Nephron progenitor cell (in vitro differentiated cells): ENCODE measurements at regions not wholly inside any gene's neighbourhood (a gene's known extent, or its start where the extent isn't known, plus 50 kb on each side); places are given as distances from the start of the nearest gene placed in this dataset.

Experiments
- DNase-seq: peaks from one replicate; pipeline ENCODE4 v3.0.0; 2021
- H3K27ac Mint-ChIP-seq: 2 replicates; pipeline ENCODE4 v1.8.0; 2021; ENCODE audit warnings: mild to moderate bottlenecking, moderate library complexity, mixed read lengths
- H3K27me3 Mint-ChIP-seq: 2 replicates; pipeline ENCODE4 v1.8.0; 2021; ENCODE audit warnings: mild to moderate bottlenecking, low read depth, mixed read lengths; ENCODE audit not compliant: poor library complexity
- H3K36me3 Mint-ChIP-seq: 2 replicates; pipeline ENCODE4 v1.8.0; 2021; ENCODE audit warnings: low read depth, mixed read lengths
- H3K4me1 Mint-ChIP-seq: 2 replicates; pipeline ENCODE4 v1.8.0; 2021; ENCODE audit warnings: mixed read lengths
- H3K4me3 Mint-ChIP-seq: 2 replicates; pipeline ENCODE4 v1.8.0; 2021; ENCODE audit warnings: mild to moderate bottlenecking, moderate library complexity, mixed read lengths
- H3K9me3 Mint-ChIP-seq: 2 replicates; pipeline ENCODE4 v1.8.0; 2021; ENCODE audit warnings: mild to moderate bottlenecking, moderate library complexity, mixed read lengths
- TF ChIP-seq, protein P1 (sequence below): fragments of 200-600 bp; sonication (generic); IDR thresholded peaks from 2 replicates; pipeline ENCODE4 v1.5.0; 2021; ENCODE audit warnings: antibody characterized with exemption

DNA sequence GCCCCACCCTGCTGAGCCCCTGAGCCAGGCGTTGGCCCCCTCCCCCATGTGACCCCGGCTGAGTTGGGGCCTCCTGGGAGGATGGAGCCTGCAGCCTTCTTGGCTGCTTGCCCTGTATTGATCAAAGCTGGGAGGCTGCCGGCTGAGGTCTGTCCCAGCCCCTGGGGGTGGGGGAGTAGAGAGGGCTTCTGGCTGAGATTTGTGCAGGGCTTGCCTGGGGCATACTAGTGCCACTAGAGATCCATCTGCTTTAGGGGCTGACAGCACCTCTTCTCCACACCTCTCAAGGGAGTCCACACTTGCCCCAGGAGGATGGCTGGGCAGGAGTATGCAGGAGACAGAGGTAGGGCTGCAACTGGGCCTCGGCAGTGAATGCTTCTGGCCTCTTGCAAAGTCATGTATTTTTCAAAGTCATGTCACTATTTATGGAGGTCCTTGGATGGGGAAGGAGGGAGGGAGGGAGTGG lies 53.6 kb upstream of the SSBP3 start:
- DNase-seq = no peak
- H3K4me1 Mint-ChIP-seq = peaks cover 77% of the 10 kb centered on the region

DNA sequence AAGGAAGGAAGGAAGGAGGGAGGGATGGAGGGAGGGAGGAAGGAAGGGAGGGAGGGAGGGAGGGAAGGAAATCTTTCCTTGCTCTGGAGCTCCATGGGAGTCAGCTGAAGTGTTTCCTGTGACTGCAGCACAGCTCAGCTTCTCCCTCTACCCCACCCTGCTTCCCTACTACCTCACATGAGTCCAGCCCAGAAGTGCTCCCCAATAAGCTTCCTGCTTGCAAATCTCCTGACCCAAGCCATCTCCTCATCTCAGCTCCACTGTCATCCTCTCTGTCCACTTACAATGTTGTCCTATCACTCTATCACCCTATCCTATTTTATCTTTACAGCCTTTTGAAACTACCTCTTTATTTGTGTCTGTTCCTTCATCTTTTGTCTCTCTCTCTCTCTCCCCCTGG lies 52.9 kb upstream of the SSBP3 start:
- no peak for DNase-seq

More for the DNA sequence above, 53.6 kb upstream of the SSBP3 start:
- TF ChIP-seq, protein P1, sequence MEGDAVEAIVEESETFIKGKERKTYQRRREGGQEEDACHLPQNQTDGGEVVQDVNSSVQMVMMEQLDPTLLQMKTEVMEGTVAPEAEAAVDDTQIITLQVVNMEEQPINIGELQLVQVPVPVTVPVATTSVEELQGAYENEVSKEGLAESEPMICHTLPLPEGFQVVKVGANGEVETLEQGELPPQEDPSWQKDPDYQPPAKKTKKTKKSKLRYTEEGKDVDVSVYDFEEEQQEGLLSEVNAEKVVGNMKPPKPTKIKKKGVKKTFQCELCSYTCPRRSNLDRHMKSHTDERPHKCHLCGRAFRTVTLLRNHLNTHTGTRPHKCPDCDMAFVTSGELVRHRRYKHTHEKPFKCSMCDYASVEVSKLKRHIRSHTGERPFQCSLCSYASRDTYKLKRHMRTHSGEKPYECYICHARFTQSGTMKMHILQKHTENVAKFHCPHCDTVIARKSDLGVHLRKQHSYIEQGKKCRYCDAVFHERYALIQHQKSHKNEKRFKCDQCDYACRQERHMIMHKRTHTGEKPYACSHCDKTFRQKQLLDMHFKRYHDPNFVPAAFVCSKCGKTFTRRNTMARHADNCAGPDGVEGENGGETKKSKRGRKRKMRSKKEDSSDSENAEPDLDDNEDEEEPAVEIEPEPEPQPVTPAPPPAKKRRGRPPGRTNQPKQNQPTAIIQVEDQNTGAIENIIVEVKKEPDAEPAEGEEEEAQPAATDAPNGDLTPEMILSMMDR = no peak
- H3K27ac Mint-ChIP-seq = no peak overlapping the region
- H3K36me3 Mint-ChIP-seq = no peaks in the 10 kb centered on the region
- no peak overlapping the region for H3K4me3 Mint-ChIP-seq
- H3K9me3 Mint-ChIP-seq = no peaks in the 10 kb centered on the region
- peaks cover 8% of the 10 kb centered on the region for H3K27me3 Mint-ChIP-seq

DNA sequence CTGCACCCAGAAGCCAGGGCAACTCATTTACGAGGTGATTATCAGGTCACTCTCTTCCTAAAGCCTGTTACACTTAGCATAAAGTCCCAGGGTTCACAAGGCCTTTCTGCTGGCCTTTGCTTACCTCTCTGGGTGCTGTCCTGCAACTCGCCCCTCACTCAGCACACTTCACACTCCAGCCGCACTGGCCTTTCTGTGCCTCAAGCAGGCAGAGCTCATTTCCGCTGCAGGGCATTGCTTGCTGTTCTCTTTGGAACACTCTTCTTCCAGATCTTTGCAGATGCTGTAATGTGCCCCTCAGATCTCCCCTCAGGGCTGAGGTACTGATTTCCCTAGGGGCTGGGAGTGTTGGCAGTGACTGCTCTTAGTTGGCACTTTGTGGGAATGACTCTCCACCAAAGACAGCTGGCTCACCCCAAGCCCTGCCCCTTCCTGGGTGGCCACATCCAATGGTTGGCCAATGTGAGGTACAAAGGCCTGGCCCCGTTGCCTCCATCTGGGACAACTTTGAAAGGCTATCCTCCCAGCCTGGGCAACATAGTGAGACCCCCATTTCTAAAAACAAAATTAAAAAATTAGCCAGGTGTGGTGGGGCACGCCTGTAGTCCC lies 50.8 kb upstream of the SSBP3 start:
- DNase-seq = no peak
- Mint-ChIP-seq H3K4me1 (peaks cover 50% of the 10 kb centered on the region), H3K36me3 (no peaks in the 10 kb centered on the region), H3K27ac (peak overlapping the region; percentile 89), H3K27me3 (peaks cover 10% of the 10 kb centered on the region), H3K9me3 (peaks cover 9% of the 10 kb centered on the region), H3K4me3 (no peak overlapping the region)
- TF ChIP-seq, protein P1 = no peak

More for the DNA sequence above, 52.9 kb upstream of the SSBP3 start:
- H3K27me3 Mint-ChIP-seq = peaks cover 8% of the 10 kb centered on the region
- H3K4me3 Mint-ChIP-seq = peak overlapping the region; percentile 6
- TF ChIP-seq, protein P1 = no peak
- peaks cover 71% of the 10 kb centered on the region for H3K4me1 Mint-ChIP-seq
- H3K27ac Mint-ChIP-seq = peak overlapping the region; percentile 70
- no peaks in the 10 kb centered on the region for H3K36me3 Mint-ChIP-seq
- no peaks in the 10 kb centered on the region for H3K9me3 Mint-ChIP-seq

DNA sequence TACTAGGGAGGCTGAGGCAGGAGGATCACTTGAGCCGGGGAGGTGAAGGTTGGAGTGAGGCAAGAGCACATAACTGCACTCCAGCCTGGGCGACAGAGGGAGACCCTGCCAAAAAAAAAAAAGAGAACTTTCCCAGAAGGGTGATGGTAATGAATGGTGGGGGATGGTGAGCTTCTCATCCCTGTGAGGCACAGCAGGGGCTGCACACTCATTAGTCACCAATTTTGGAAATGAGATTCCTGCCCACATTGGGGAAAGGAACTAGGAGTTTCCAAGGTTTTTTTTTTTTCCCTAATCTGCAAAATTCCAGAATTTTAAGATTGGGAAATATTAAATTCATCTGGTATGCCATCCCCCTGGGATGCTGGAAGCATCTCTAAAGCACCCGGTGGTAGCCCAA lies 50.2 kb upstream of the SSBP3 start:
- peak overlapping the region; percentile 89 for H3K27ac Mint-ChIP-seq
- H3K4me3 Mint-ChIP-seq = no peak overlapping the region
- peaks cover 43% of the 10 kb centered on the region for H3K4me1 Mint-ChIP-seq
- H3K27me3 Mint-ChIP-seq = peaks cover 10% of the 10 kb centered on the region
- no peaks in the 10 kb centered on the region for H3K36me3 Mint-ChIP-seq
- peaks cover 10% of the 10 kb centered on the region for H3K9me3 Mint-ChIP-seq
- no peak for DNase-seq
- TF ChIP-seq, protein P1 = no peak
